OCI-LY1 (cell line): ENCODE measurements at regions not wholly inside any gene's neighbourhood (a gene's known extent, or its start where the extent isn't known, plus 50 kb on each side); places are given as distances from the start of the nearest gene placed in this dataset.

Experiments used
- H2AFZ ChIP-seq: fragments of 200-600 bp; sonication (generic), shearing (Covaris generic); 2 replicates; pipeline ENCODE4 v1.6.0; 2014; ENCODE audit warnings: antibody characterized with exemption, mild to moderate bottlenecking, low read length
- H3F3A ChIP-seq: fragments of 200-600 bp; sonication (generic), shearing (Covaris generic); 2 replicates; pipeline ENCODE4 v1.6.0; 2014; ENCODE audit warnings: mild to moderate bottlenecking, antibody characterized with exemption, low read length, moderate library complexity; ENCODE audit not compliant: insufficient read depth
- H3K27ac ChIP-seq: fragments of 200-600 bp; sonication (generic); 2 replicates; pipeline ENCODE4 v1.5.1; 2014; ENCODE audit warnings: low read length, mixed run types, mild to moderate bottlenecking, low read depth; ENCODE audit not compliant: poor library complexity, severe bottlenecking
- H3K27me3 ChIP-seq: fragments of 200-600 bp; sonication (generic); 2 replicates; pipeline ENCODE4 v1.6.0; 2014; ENCODE audit warnings: antibody characterized with exemption, mild to moderate bottlenecking, low read length, moderate library complexity; ENCODE audit not compliant: insufficient read depth
- H3K36me3 ChIP-seq: fragments of 200-600 bp; sonication (generic); 2 replicates; pipeline ENCODE4 v1.6.1; 2014; ENCODE audit warnings: mild to moderate bottlenecking, antibody characterized with exemption, low read length, moderate library complexity, mixed read lengths; ENCODE audit not compliant: insufficient read depth
- H3K4me1 ChIP-seq: fragments of 200-600 bp; sonication (generic); 2 replicates; pipeline ENCODE4 v1.5.1; 2014; ENCODE audit warnings: mild to moderate bottlenecking, low read length, moderate library complexity; ENCODE audit not compliant: insufficient read depth, severe bottlenecking
- H3K4me2 ChIP-seq: fragments of 200-600 bp; sonication (generic), shearing (Covaris generic); 2 replicates; pipeline ENCODE4 v1.6.1; 2014; ENCODE audit warnings: low read length
- H3K4me3 ChIP-seq: fragments of 200-600 bp; sonication (generic); 2 replicates; pipeline ENCODE4 v1.5.1; 2014; ENCODE audit warnings: low read length, low read depth, mild to moderate bottlenecking, mixed read lengths; ENCODE audit not compliant: poor library complexity, severe bottlenecking
- H3K79me2 ChIP-seq: fragments of 200-600 bp; shearing (Covaris generic); 2 replicates; pipeline ENCODE4 v1.6.1; 2016; ENCODE audit warnings: mixed run types, low read length, mixed read lengths; ENCODE audit not compliant: insufficient read depth
- H3K9ac ChIP-seq: fragments of 200-600 bp; sonication (generic), shearing (Covaris generic); 2 replicates; pipeline ENCODE4 v1.6.1; 2014; ENCODE audit warnings: mild to moderate bottlenecking, low read length, mixed read lengths
- H3K9me2 ChIP-seq: fragments of 200-600 bp; sonication (generic), shearing (Covaris generic); 2 replicates; pipeline ENCODE4 v1.6.1; 2014; ENCODE audit warnings: low read depth, mild to moderate bottlenecking, low read length, mixed read lengths
- H3K9me3 ChIP-seq: fragments of 200-600 bp; shearing (Covaris generic); 2 replicates; pipeline ENCODE4 v1.6.1; 2014; ENCODE audit warnings: low read length, mixed read lengths
- H4K20me1 ChIP-seq: fragments of 200-600 bp; sonication (generic), shearing (Covaris generic); 2 replicates; pipeline ENCODE4 v1.6.0; 2016; ENCODE audit warnings: mild to moderate bottlenecking, low read length; ENCODE audit not compliant: insufficient read depth
- CTCF ChIP-seq: fragments of 200-600 bp; sonication (generic), shearing (Covaris generic); IDR thresholded peaks from 2 replicates; pipeline ENCODE4 v1.5.1; 2017; ENCODE audit warnings: mild to moderate bottlenecking, antibody characterized with exemption, low read length, moderate library complexity, mixed read lengths
- EZH2 ChIP-seq: fragments of 200-600 bp; sonication (generic), shearing (Covaris generic); IDR thresholded peaks from 2 replicates; pipeline ENCODE4 v1.8.0; 2017; ENCODE audit warnings: borderline replicate concordance, mixed run types, mild to moderate bottlenecking, antibody characterized with exemption, low read length, moderate library complexity, mixed read lengths

- Histone ChIP-seq H3K4me2 (no peak overlapping the region), H3K36me3 (no peaks in the 10 kb centered on the region)
- TF ChIP-seq EZH2: no peak
- TF ChIP-seq CTCF: no peak
Observed at GRCh38 chr20:20894280-20894679, 181.8 kb upstream of the RALGAPA2 start.

GRCh38 chr20:20892328-20892727, 179.9 kb upstream of the RALGAPA2 start:
- no peak overlapping the region for H3K27ac ChIP-seq
- no peaks in the 10 kb centered on the region for H3K36me3 ChIP-seq
- no peaks in the 10 kb centered on the region for H3K9me3 ChIP-seq
- H3K79me2 ChIP-seq: no peaks in the 10 kb centered on the region
- H3K4me2 ChIP-seq: no peak overlapping the region
- no peak overlapping the region for H3K4me3 ChIP-seq
- H3K9me2 ChIP-seq: no peaks in the 10 kb centered on the region
- H2AFZ ChIP-seq: no peak overlapping the region
- no peaks in the 10 kb centered on the region for H3F3A ChIP-seq
- no peaks in the 10 kb centered on the region for H4K20me1 ChIP-seq
- H3K9ac ChIP-seq: no peak overlapping the region
- H3K4me1 ChIP-seq: no peaks in the 10 kb centered on the region
- no peaks in the 10 kb centered on the region for H3K27me3 ChIP-seq
- TF ChIP-seq CTCF (no peak), EZH2 (no peak)

More at GRCh38 chr20:20894280-20894679, 181.8 kb upstream of the RALGAPA2 start:
- no peak overlapping the region for H3K4me3 ChIP-seq
- no peaks in the 10 kb centered on the region for H3K79me2 ChIP-seq
- H3K9ac ChIP-seq: no peak overlapping the region
- H3F3A ChIP-seq: no peaks in the 10 kb centered on the region
- H2AFZ ChIP-seq: no peak overlapping the region
- H3K27ac ChIP-seq: no peak overlapping the region
- H3K9me2 ChIP-seq: no peaks in the 10 kb centered on the region
- H3K9me3 ChIP-seq: no peaks in the 10 kb centered on the region
- H3K4me1 ChIP-seq: no peaks in the 10 kb centered on the region
- H4K20me1 ChIP-seq: no peaks in the 10 kb centered on the region
- no peaks in the 10 kb centered on the region for H3K27me3 ChIP-seq

GRCh38 chr20:20890751-20891150, 178.3 kb upstream of the RALGAPA2 start:
- Histone ChIP-seq H3K4me1 (no peaks in the 10 kb centered on the region), H3K4me2 (no peak overlapping the region), H3K9me2 (no peaks in the 10 kb centered on the region), H3K79me2 (no peaks in the 10 kb centered on the region), H3K36me3 (no peaks in the 10 kb centered on the region), H3K9me3 (no peaks in the 10 kb centered on the region), H3F3A (no peaks in the 10 kb centered on the region), H3K9ac (no peak overlapping the region), H2AFZ (no peak overlapping the region), H3K27ac (no peak overlapping the region), H3K27me3 (no peaks in the 10 kb centered on the region), H4K20me1 (no peaks in the 10 kb centered on the region), H3K4me3 (no peak overlapping the region)
- no peak for TF ChIP-seq EZH2
- TF ChIP-seq CTCF: no peak
